Hematopoietic multipotent progenitor cell treated with erythropoietin and hydrocortisone succinate and interleukin-3 and kit ligand, for 17 days (in vitro differentiated cells): ENCODE measurements at regions not wholly inside any gene's neighbourhood (a gene's known extent, or its start where the extent isn't known, plus 50 kb on each side); places are given as distances from the start of the nearest gene placed in this dataset.

ENCODE experiments used
- DNase-seq: peaks from one replicate; pipeline ENCODE4 v3.0.0-alpha.2; 2015; ENCODE audit warnings: low spot score

GRCh38 chr19:31501427-31502195, 152.4 kb upstream of the TSHZ3 start:
- DNase-seq: no peak

- DNase-seq: no peak
Observed at GRCh38 chr19:31502536-31503170, 153.4 kb upstream of the TSHZ3 start.

GRCh38 chr19:31503211-31503610, 154.0 kb upstream of the TSHZ3 start:
- no peak for DNase-seq

GRCh38 chr19:31504221-31504620, 155.0 kb upstream of the TSHZ3 start:
- no peak for DNase-seq

GRCh38 chr19:31505596-31505910, 156.3 kb upstream of the TSHZ3 start:
- DNase-seq: no peak

- DNase-seq: no peak
Observed at GRCh38 chr19:31506102-31506501, 156.9 kb upstream of the TSHZ3 start.

- no peak for DNase-seq
Observed at GRCh38 chr19:31510635-31511034, 161.4 kb upstream of the TSHZ3 start.

GRCh38 chr19:31511098-31511497, 161.9 kb upstream of the TSHZ3 start:
- no peak for DNase-seq

- DNase-seq: no peak
Observed at GRCh38 chr19:31511696-31512095, 162.5 kb upstream of the TSHZ3 start.

- no peak for DNase-seq
Observed at GRCh38 chr19:31512181-31512970, 163.1 kb upstream of the TSHZ3 start.

- no peak for DNase-seq
Observed at GRCh38 chr19:31513841-31514240, 164.6 kb upstream of the TSHZ3 start.

GRCh38 chr19:31515931-31516330, 166.7 kb upstream of the TSHZ3 start:
- DNase-seq: no peak

GRCh38 chr19:31516756-31517155, 167.5 kb upstream of the TSHZ3 start:
- no peak for DNase-seq

GRCh38 chr19:31517224-31518180, 168.3 kb upstream of the TSHZ3 start:
- DNase-seq: no peak

GRCh38 chr19:31518216-31519020, 169.2 kb upstream of the TSHZ3 start:
- no peak for DNase-seq

GRCh38 chr19:31519256-31519655, 170.0 kb upstream of the TSHZ3 start:
- DNase-seq: no peak

GRCh38 chr19:31519908-31520307, 170.7 kb upstream of the TSHZ3 start:
- no peak for DNase-seq

- DNase-seq: no peak
Observed at GRCh38 chr19:31520633-31521032, 171.4 kb upstream of the TSHZ3 start.

GRCh38 chr19:31525610-31526147, 176.4 kb upstream of the TSHZ3 start:
- DNase-seq: no peak

GRCh38 chr19:31527443-31527842, 178.2 kb upstream of the TSHZ3 start:
- DNase-seq: no peak

GRCh38 chr19:31528261-31528660, 179.0 kb upstream of the TSHZ3 start:
- DNase-seq: no peak
